ENCODE measurements at regions not wholly inside any gene's neighbourhood (a gene's known extent, or its start where the extent isn't known, plus 50 kb on each side); places are given as distances from the start of the nearest gene placed in this dataset.

- no peak for TF ChIP-seq EZH2 (IDR thresholded peaks at IDR 0.05; ENCODE audit: low read length, missing control alignments)
- TF ChIP-seq CTCF (conservative IDR thresholded peaks at IDR 0.05 in 1 of 2, IDR thresholded peaks at IDR 0.05 in 1 of 2; ENCODE audit: low read depth in 1 of 2, low read length in 2 of 2) = no peak
These were observed 679.8 kb downstream of the TDRD15 start for GRCh38 chr2:21803550-21803949.
